ENCODE measurements at regions not wholly inside any gene's neighbourhood (a gene's known extent, or its start where the extent isn't known, plus 50 kb on each side); places are given as distances from the start of the nearest gene placed in this dataset.

DNA sequence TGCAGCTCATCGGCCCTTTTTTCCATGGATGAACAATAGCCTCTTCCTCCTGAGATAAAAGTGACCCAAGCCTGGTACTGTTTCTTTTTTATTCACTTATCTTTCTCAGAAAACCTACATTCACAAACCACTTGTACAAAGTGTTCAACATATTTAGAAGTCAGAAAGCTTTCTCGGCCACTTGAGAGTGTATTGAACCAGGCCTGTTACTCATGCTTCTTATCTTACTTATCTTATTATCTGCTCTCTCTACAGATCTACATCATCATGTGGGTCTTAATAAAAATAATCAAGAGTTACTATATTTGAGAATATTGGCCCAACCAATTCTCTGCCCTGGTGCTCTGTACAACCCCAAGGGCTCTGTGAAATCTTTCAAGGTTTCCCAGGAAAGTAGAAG lies 242.1 kb downstream of the MREG start:
- ATAC-seq, result no peak
- H3K9ac ChIP-seq (ENCODE audit: insufficient read depth, low read depth, low read length), result no peak overlapping the region
- no peaks in the 10 kb centered on the region for H3K36me3 ChIP-seq (replicated peaks in 1 of 2; ENCODE audit: control insufficient read depth in 1 of 2, insufficient read depth in 2 of 2, low read length in 2 of 2)
- no peak overlapping the region for H3K4me3 ChIP-seq (replicated peaks in 1 of 3; ENCODE audit: insufficient read depth in 1 of 3, low read depth in 2 of 3, low read length in 3 of 3)
- FAIRE-seq, result no peak
- DNase-seq (ENCODE audit: low spot score), result no peak
- peak overlapping the region; percentile 49 for H3K27ac ChIP-seq (ENCODE audit: extremely low read length, insufficient read depth, low read length)
- ChIA-PET POLR2A (interaction anchor here (1.0 kb wide), 1 partner anchor 22 kb away, joined by 3 read pairs; no protein-coding TSS in a partner anchor), CTCF (ENCODE audit: low intra/inter-chr PET ratio, low total read pairs) (no interaction called here)
- intact Hi-C loops (cut with micrococcal nuclease; ENCODE audit: unreplicated experiment), result loop anchor here (2.0 kb wide), 1 partner anchor 18 kb away; no protein-coding TSS in a partner anchor
- H3K4me1 ChIP-seq (ENCODE audit: insufficient read depth, low read length), result peaks cover 45% of the 10 kb centered on the region
- peaks cover 6% of the 10 kb centered on the region; the same call in 1 of the 2 replicates for H3K9me3 ChIP-seq (ENCODE audit: low read length)
- H3K79me2 ChIP-seq (ENCODE audit: insufficient read depth, low read length), result no peaks in the 10 kb centered on the region
- H3K4me2 ChIP-seq (ENCODE audit: low read depth, low read length), result no peak overlapping the region
- no peaks in the 10 kb centered on the region for H4K20me1 ChIP-seq (ENCODE audit: insufficient read depth, low read length)
- H2AFZ ChIP-seq (ENCODE audit: low read length), result no peak overlapping the region
- TF ChIP-seq HNRNPK (IDR thresholded peaks at IDR 0.05; ENCODE audit: low read depth, low read length, poor library complexity, severe bottlenecking) (no peak), KLF11 (CRISPR knock-in tag; IDR thresholded peaks at IDR 0.05) (0 out of 2 replicates have a peak, but pooled peaks have one; percentile 17)
- TF ChIP-seq, protein P1, sequence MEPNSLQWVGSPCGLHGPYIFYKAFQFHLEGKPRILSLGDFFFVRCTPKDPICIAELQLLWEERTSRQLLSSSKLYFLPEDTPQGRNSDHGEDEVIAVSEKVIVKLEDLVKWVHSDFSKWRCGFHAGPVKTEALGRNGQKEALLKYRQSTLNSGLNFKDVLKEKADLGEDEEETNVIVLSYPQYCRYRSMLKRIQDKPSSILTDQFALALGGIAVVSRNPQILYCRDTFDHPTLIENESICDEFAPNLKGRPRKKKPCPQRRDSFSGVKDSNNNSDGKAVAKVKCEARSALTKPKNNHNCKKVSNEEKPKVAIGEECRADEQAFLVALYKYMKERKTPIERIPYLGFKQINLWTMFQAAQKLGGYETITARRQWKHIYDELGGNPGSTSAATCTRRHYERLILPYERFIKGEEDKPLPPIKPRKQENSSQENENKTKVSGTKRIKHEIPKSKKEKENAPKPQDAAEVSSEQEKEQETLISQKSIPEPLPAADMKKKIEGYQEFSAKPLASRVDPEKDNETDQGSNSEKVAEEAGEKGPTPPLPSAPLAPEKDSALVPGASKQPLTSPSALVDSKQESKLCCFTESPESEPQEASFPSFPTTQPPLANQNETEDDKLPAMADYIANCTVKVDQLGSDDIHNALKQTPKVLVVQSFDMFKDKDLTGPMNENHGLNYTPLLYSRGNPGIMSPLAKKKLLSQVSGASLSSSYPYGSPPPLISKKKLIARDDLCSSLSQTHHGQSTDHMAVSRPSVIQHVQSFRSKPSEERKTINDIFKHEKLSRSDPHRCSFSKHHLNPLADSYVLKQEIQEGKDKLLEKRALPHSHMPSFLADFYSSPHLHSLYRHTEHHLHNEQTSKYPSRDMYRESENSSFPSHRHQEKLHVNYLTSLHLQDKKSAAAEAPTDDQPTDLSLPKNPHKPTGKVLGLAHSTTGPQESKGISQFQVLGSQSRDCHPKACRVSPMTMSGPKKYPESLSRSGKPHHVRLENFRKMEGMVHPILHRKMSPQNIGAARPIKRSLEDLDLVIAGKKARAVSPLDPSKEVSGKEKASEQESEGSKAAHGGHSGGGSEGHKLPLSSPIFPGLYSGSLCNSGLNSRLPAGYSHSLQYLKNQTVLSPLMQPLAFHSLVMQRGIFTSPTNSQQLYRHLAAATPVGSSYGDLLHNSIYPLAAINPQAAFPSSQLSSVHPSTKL (CRISPR knock-in tag; IDR thresholded peaks at IDR 0.05), result 0 out of 2 replicates have a peak, but pooled peaks have one; percentile 2
- no peaks in the 10 kb centered on the region for H3K27me3 ChIP-seq (ENCODE audit: control insufficient read depth in 1 of 2, insufficient read depth in 2 of 2, low read length in 2 of 2)
- no TSS peak for BruUV-seq (replicated peaks)
- in situ Hi-C loops (cut with HindIII; ENCODE audit: extremely low pct_ligation_motif_present, low pct_unique_long_range_greater_than_20kb), result no loop called here
- 98% methylated on average over 2 of the region's 2 CpGs for WGBS (ENCODE audit: low lambda C conversion rate)

DNA sequence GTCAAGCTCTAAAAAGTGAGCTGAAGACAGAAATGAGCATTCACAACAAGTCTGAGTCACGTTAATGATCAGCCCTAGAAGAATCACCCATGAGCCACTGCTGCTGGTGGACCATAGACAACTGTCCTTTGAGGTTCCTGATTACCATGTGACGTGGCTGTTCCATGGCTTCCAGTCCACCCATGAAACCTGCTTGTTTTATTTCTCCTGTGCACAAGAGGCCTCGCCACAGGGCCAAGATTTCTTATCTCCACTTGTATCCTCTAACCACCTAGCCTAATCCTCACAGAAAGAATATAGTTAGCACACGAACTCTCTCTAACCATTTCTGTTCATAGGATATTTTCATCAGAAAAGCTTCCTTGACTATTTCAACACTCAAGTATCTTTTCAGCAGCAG lies 242.7 kb downstream of the MREG start:
- no peak for FAIRE-seq
- Histone ChIP-seq H3K9ac (ENCODE audit: insufficient read depth, low read depth, low read length) (no peak overlapping the region), H3K27me3 (ENCODE audit: control insufficient read depth in 1 of 2, insufficient read depth in 2 of 2, low read length in 2 of 2) (no peaks in the 10 kb centered on the region), H4K20me1 (ENCODE audit: insufficient read depth, low read length) (no peaks in the 10 kb centered on the region), H3K4me3 (replicated peaks in 1 of 3; ENCODE audit: insufficient read depth in 1 of 3, low read depth in 2 of 3, low read length in 3 of 3) (no peak overlapping the region), H2AFZ (ENCODE audit: low read length) (no peak overlapping the region), H3K27ac (ENCODE audit: extremely low read length, insufficient read depth, low read length) (no peak overlapping the region), H3K4me2 (ENCODE audit: low read depth, low read length) (no peak overlapping the region), H3K79me2 (ENCODE audit: insufficient read depth, low read length) (no peaks in the 10 kb centered on the region), H3K9me3 (ENCODE audit: low read length) (peaks cover 6% of the 10 kb centered on the region; the same call in 1 of the 2 replicates), H3K36me3 (replicated peaks in 1 of 2; ENCODE audit: control insufficient read depth in 1 of 2, insufficient read depth in 2 of 2, low read length in 2 of 2) (no peaks in the 10 kb centered on the region), H3K4me1 (ENCODE audit: insufficient read depth, low read length) (peaks cover 45% of the 10 kb centered on the region)
- in situ Hi-C loops (cut with HindIII; ENCODE audit: extremely low pct_ligation_motif_present, low pct_unique_long_range_greater_than_20kb) (no loop called here), intact Hi-C loops (cut with micrococcal nuclease; ENCODE audit: unreplicated experiment) (loop anchor here (2.0 kb wide), 1 partner anchor 18 kb away; no protein-coding TSS in a partner anchor)
- POLR2A ChIA-PET, result interaction anchor here (1.0 kb wide), 1 partner anchor 21 kb away, joined by 3 read pairs; no protein-coding TSS in a partner anchor
- ATAC-seq, result no peak
- no peak for DNase-seq (ENCODE audit: low spot score)
- CTCF ChIA-PET (ENCODE audit: low intra/inter-chr PET ratio, low total read pairs), result no interaction called here
- BruUV-seq (replicated peaks), result no TSS peak
- whole genome bisulfite sequencing (ENCODE audit: low lambda C conversion rate), result 95% methylated on average over 4 of the region's 4 CpGs
- TF ChIP-seq JUNB (CRISPR knock-in tag; IDR thresholded peaks at IDR 0.05; ENCODE audit: borderline replicate concordance) (no peak), ZNF230 (CRISPR knock-in tag; IDR thresholded peaks at IDR 0.05) (no peak), PCBP1 (IDR thresholded peaks at IDR 0.05; ENCODE audit: borderline replicate concordance, low read depth, low read length) (no peak), RFX5 (IDR thresholded peaks at IDR 0.05; ENCODE audit: low read depth, low read length) (no peak), ZNF124 (CRISPR knock-in tag; IDR thresholded peaks at IDR 0.05) (0 out of 2 replicates have a peak, but pooled peaks have one; percentile 33)
- TF ChIP-seq, protein P1 (CRISPR knock-in tag; IDR thresholded peaks at IDR 0.05), result 0 out of 2 replicates have a peak, but pooled peaks have one; percentile 14

All from HepG2 (cell line).